Loucy (cell line): ENCODE measurements at regions not wholly inside any gene's neighbourhood (a gene's known extent, or its start where the extent isn't known, plus 50 kb on each side); places are given as distances from the start of the nearest gene placed in this dataset.
"Not testable (repeated sequence)": the region's sequence is repeated elsewhere in the genome, so short reads cannot be mapped to it uniquely, and the experiment has no call there.

ENCODE experiments used
- H2AFZ ChIP-seq: fragments of 200-600 bp; sonication (generic); 2 replicates; pipeline ENCODE4 v1.6.0; 2016; ENCODE audit warnings: antibody characterized with exemption, mild to moderate bottlenecking, low read length, moderate library complexity
- H3F3A ChIP-seq: fragments of 200-600 bp; 2 replicates; pipeline ENCODE4 v1.6.0; 2016; ENCODE audit warnings: antibody characterized with exemption, low read depth, mild to moderate bottlenecking
- H3K27me3 ChIP-seq: fragments of 200-600 bp; sonication (generic); 2 replicates; pipeline ENCODE4 v1.6.1; 2014; ENCODE audit warnings: low read length, mild to moderate bottlenecking; ENCODE audit not compliant: insufficient read depth, poor library complexity, severe bottlenecking
- H3K36me3 ChIP-seq: fragments of 200-600 bp; sonication (generic); 2 replicates; pipeline ENCODE4 v1.6.1; 2016; ENCODE audit warnings: low read length; ENCODE audit not compliant: insufficient read depth
- H3K4me1 ChIP-seq: fragments of 200-600 bp; sonication (generic); 2 replicates; pipeline ENCODE4 v1.5.1; 2014; ENCODE audit warnings: low read length, mild to moderate bottlenecking; ENCODE audit not compliant: insufficient read depth, poor library complexity, severe bottlenecking
- H3K4me2 ChIP-seq: fragments of 200-600 bp; sonication (generic); 2 replicates; pipeline ENCODE4 v1.6.0; 2014; ENCODE audit warnings: antibody characterized with exemption, low read length, low read depth, mild to moderate bottlenecking; ENCODE audit not compliant: poor library complexity, severe bottlenecking
- H3K4me3 ChIP-seq: fragments of 200-600 bp; sonication (generic); 2 replicates; pipeline ENCODE4 v1.5.1; 2014; ENCODE audit warnings: low read length, mild to moderate bottlenecking, mixed read lengths; ENCODE audit not compliant: poor library complexity, severe bottlenecking
- H3K79me2 ChIP-seq: fragments of 200-600 bp; sonication (generic); 2 replicates; pipeline ENCODE4 v1.6.1; 2014; ENCODE audit warnings: low read length; ENCODE audit not compliant: insufficient read depth
- H3K9ac ChIP-seq: fragments of 200-600 bp; sonication (generic); 2 replicates; pipeline ENCODE4 v1.6.0; 2014; ENCODE audit warnings: mild to moderate bottlenecking, low read depth, low read length, moderate library complexity; ENCODE audit not compliant: poor library complexity, severe bottlenecking
- H3K9me2 ChIP-seq: fragments of 200-600 bp; sonication (generic); replicated peaks from 2 replicates; pipeline ENCODE4 v1.6.1; 2016; ENCODE audit warnings: low read depth, low read length, mixed read lengths
- H3K9me3 ChIP-seq: fragments of 200-600 bp; sonication (generic); 2 replicates; pipeline ENCODE4 v1.6.1; 2014; ENCODE audit warnings: mild to moderate bottlenecking, antibody characterized with exemption, low read length, low read depth; ENCODE audit not compliant: insufficient read depth
- H4K20me1 ChIP-seq: fragments of 200-600 bp; sonication (generic); 2 replicates; pipeline ENCODE4 v1.6.0; 2014; ENCODE audit warnings: antibody characterized with exemption, low read length, mild to moderate bottlenecking; ENCODE audit not compliant: insufficient read depth, poor library complexity, severe bottlenecking
- CTCF ChIP-seq: fragments of 200-600 bp; sonication (generic); conservative IDR thresholded peaks from 2 replicates; pipeline ENCODE4 v1.5.1; 2014; ENCODE audit warnings: mild to moderate bottlenecking, antibody characterized with exemption, low read length
- EZH2phosphoT487 ChIP-seq: fragments of 200-600 bp; IDR thresholded peaks from 2 replicates; pipeline ENCODE4 v1.6.1; 2018; ENCODE audit warnings: antibody characterized with exemption, mild to moderate bottlenecking, moderate library complexity, borderline replicate concordance

- Histone ChIP-seq H3K9me2 (no peaks in the 10 kb centered on the region), H4K20me1 (no peaks in the 10 kb centered on the region), H3K4me3 (peak overlapping the region; percentile 66), H3K9ac (peak overlapping the region; percentile 33), H2AFZ (peak overlapping the region; percentile 66), H3K79me2 (no peaks in the 10 kb centered on the region), H3K36me3 (no peaks in the 10 kb centered on the region), H3K4me1 (peaks cover 20% of the 10 kb centered on the region), H3K9me3 (no peaks in the 10 kb centered on the region), H3F3A (no peaks in the 10 kb centered on the region), H3K27me3 (no peaks in the 10 kb centered on the region), H3K4me2 (peak overlapping the region; percentile 81)
- TF ChIP-seq EZH2phosphoT487 (no peak), CTCF (no peak)
Measured at GRCh38 chr12:14239935-14240872, 125.3 kb upstream of the ATF7IP start.

GRCh38 chr12:14240873-14241220, 124.6 kb upstream of the ATF7IP start:
- H2AFZ ChIP-seq, result 0 out of 2 replicates have a peak overlapping the region, but pooled peaks have one; percentile 41
- no peak overlapping the region for H3K4me3 ChIP-seq
- no peaks in the 10 kb centered on the region for H3K79me2 ChIP-seq
- no peaks in the 10 kb centered on the region for H3K9me2 ChIP-seq
- H3K27me3 ChIP-seq, result no peaks in the 10 kb centered on the region
- TF ChIP-seq EZH2phosphoT487 (no peak), CTCF (no peak)
- no peaks in the 10 kb centered on the region for H3F3A ChIP-seq
- H4K20me1 ChIP-seq, result no peaks in the 10 kb centered on the region
- no peak overlapping the region for H3K9ac ChIP-seq
- H3K9me3 ChIP-seq, result no peaks in the 10 kb centered on the region
- no peaks in the 10 kb centered on the region for H3K36me3 ChIP-seq
- H3K4me2 ChIP-seq, result no peak overlapping the region
- peaks cover 20% of the 10 kb centered on the region for H3K4me1 ChIP-seq

- not testable (repeated sequence) for H3K9me3 ChIP-seq, H2AFZ ChIP-seq, H3K79me2 ChIP-seq, H3K9me2 ChIP-seq, H3K9ac ChIP-seq, H3K36me3 ChIP-seq, H3K4me2 ChIP-seq, H4K20me1 ChIP-seq, H3K27me3 ChIP-seq, H3F3A ChIP-seq, H3K4me3 ChIP-seq
- H3K4me1 ChIP-seq, result peaks cover 20% of the 10 kb centered on the region
Measured at GRCh38 chr12:14242825-14243224, 122.7 kb upstream of the ATF7IP start.

GRCh38 chr12:14243941-14244340, 121.5 kb upstream of the ATF7IP start:
- Histone ChIP-seq H4K20me1 (no peaks in the 10 kb centered on the region), H2AFZ (no peak overlapping the region), H3K36me3 (no peaks in the 10 kb centered on the region), H3F3A (no peaks in the 10 kb centered on the region), H3K4me1 (peaks cover 19% of the 10 kb centered on the region), H3K27me3 (no peaks in the 10 kb centered on the region), H3K4me3 (no peak overlapping the region), H3K79me2 (no peaks in the 10 kb centered on the region), H3K9me2 (no peaks in the 10 kb centered on the region), H3K9me3 (no peaks in the 10 kb centered on the region), H3K4me2 (no peak overlapping the region), H3K9ac (no peak overlapping the region)
- no peak for TF ChIP-seq EZH2phosphoT487
- no peak for TF ChIP-seq CTCF
